GM12874 (cell line): ENCODE measurements at regions not wholly inside any gene's neighbourhood (a gene's known extent, or its start where the extent isn't known, plus 50 kb on each side); places are given as distances from the start of the nearest gene placed in this dataset.

Experiments
- CTCF ChIP-seq: IDR thresholded peaks from 2 replicates; pipeline ENCODE4 v1.5.1; 2011; ENCODE audit warnings: low read depth, mild to moderate bottlenecking, control low read depth, low read length, moderate library complexity; ENCODE audit not compliant: insufficient read depth

GRCh38 chr6:165077876-165078275, 231.5 kb downstream of the C6orf118 start:
- no peak for TF ChIP-seq CTCF

- TF ChIP-seq CTCF, result no peak
Observed at GRCh38 chr6:165071906-165072305, 237.5 kb downstream of the C6orf118 start.

GRCh38 chr6:165060720-165061119, 248.7 kb downstream of the C6orf118 start:
- no peak for TF ChIP-seq CTCF

- TF ChIP-seq CTCF, result no peak
Observed at GRCh38 chr6:165059032-165059431, 250.4 kb downstream of the C6orf118 start.

GRCh38 chr6:165056292-165056691, 253.1 kb downstream of the C6orf118 start:
- TF ChIP-seq CTCF, result no peak

GRCh38 chr6:165055231-165055630, 254.2 kb downstream of the C6orf118 start:
- no peak for TF ChIP-seq CTCF

- TF ChIP-seq CTCF, result no peak
Observed at GRCh38 chr6:165052561-165053480, 256.6 kb downstream of the C6orf118 start.
